ENCODE measurements at regions not wholly inside any gene's neighbourhood (a gene's known extent, or its start where the extent isn't known, plus 50 kb on each side); places are given as distances from the start of the nearest gene placed in this dataset.

DNA sequence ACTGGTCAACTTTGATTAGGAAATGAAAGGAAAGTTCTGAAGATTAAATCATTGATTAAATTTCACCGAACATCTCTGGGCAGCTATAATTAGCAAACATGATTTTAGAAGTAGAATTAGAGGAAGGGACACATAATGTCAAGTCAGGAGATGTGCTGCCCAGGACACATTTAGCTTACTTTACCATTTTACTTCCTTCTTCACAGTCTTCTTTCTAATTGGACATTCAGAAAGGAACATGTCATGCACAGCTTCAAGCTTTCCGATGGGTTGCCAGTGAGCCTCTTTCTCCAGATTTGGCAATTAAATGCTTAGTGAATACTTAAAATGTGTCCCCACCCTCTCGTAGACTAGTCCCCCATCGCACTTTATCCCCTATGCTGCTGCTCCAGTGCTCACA lies 234.7 kb downstream of the FAM76B start:
- TF ChIP-seq, protein P1, sequence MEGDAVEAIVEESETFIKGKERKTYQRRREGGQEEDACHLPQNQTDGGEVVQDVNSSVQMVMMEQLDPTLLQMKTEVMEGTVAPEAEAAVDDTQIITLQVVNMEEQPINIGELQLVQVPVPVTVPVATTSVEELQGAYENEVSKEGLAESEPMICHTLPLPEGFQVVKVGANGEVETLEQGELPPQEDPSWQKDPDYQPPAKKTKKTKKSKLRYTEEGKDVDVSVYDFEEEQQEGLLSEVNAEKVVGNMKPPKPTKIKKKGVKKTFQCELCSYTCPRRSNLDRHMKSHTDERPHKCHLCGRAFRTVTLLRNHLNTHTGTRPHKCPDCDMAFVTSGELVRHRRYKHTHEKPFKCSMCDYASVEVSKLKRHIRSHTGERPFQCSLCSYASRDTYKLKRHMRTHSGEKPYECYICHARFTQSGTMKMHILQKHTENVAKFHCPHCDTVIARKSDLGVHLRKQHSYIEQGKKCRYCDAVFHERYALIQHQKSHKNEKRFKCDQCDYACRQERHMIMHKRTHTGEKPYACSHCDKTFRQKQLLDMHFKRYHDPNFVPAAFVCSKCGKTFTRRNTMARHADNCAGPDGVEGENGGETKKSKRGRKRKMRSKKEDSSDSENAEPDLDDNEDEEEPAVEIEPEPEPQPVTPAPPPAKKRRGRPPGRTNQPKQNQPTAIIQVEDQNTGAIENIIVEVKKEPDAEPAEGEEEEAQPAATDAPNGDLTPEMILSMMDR (IDR thresholded peaks at IDR 0.05), result no peak
- no peak for TF ChIP-seq EZH2 (IDR thresholded peaks at IDR 0.05)
- TF ChIP-seq EZH2phosphoT487 (IDR thresholded peaks at IDR 0.05), result no peak
